D341Med (cell line): ENCODE measurements at regions not wholly inside any gene's neighbourhood (a gene's known extent, or its start where the extent isn't known, plus 50 kb on each side); places are given as distances from the start of the nearest gene placed in this dataset.
A peak's percentile ranks its signal among the peaks of the same experiment; 100 is the strongest.

ENCODE experiments used
- DNase-seq: peaks from one replicate; pipeline ENCODE4 v3.0.0; 2012; ENCODE audit warnings: low spot score

GRCh38 chr1:201688514-201688913 is 140.4 kb upstream of the IPO9 start:
- no peak for DNase-seq

- no peak for DNase-seq
These were observed 139.3 kb upstream of the IPO9 start for GRCh38 chr1:201689647-201690046.

- no peak for DNase-seq
These were observed 138.4 kb upstream of the IPO9 start for GRCh38 chr1:201690528-201690927.

GRCh38 chr1:201691716-201692554 is 137.0 kb upstream of the IPO9 start:
- DNase-seq = no peak

- no peak for DNase-seq
These were observed 136.2 kb upstream of the IPO9 start for GRCh38 chr1:201692555-201693394.

DNA sequence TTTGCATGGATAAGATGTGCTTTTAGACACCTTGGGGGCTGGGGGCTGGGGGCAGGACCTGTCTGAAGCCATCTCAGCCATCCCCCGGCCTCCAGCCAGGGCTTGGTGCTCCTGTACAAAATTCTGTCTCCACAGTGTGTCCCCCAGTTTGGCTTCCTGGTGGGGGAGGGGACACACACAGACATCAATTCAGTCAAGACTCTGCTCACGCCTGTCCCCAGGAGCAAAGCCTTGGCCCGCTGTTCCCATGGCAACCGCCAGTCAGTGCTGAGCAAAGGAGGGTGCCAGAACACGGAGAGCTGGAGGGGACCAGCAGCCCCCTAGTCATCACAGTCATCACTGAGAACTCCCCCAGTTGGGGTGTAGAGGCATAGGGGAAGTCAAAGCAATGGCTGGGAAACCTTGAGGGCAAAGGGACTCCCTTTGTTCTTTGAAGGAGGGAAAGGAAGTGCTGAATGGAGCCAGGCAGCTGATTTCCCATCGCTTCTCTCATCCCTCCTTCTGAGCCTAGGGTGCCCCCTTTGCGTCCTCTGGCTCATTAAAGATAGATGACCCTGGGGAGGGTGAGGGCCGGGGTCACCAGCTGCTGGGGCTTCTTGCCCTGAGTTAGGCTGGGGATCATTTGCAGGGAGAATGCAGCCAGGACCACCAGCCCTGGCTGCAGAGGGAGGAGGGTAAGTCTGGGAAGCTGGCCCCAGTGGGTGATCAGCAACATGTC is 134.9 kb upstream of the IPO9 start:
- DNase-seq = no peak

DNA sequence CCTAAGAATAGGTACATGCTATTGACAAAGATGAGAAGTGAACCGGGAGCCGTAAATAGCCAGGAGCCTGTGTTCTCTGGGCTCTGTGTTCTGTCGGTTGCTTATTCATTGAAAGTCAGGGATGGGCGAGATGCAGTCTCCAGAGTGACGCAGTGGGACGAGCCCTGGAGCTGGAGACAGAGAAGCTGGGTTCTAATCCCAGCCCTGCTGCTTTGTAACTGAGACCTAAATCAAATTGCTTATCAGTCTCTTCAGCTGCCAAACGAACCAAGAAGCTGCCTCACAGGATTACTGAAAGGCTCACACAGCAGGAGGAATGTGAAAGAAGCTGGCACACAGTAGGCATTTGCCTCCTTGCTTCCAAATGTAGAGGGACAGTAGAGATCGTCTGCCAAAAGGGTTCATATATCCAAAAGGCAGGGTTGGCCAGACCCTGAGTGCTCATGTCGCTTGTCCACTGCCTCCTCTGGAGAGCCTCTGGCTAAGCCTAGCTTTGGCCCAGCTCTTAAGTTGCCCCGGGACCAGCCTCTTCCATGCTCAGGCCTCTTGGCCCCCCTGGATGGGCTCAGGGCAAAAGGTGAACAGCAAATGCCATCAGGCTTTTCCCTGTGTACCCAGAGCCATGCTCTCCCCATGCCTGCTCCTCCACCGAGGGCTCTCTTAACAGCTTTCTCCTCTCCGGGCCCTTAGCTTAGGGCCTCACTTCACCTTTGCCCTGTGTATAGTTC is 134.2 kb upstream of the IPO9 start:
- no peak for DNase-seq

- DNase-seq = no peak
These were observed 133.3 kb upstream of the IPO9 start for GRCh38 chr1:201695607-201696006.

DNA sequence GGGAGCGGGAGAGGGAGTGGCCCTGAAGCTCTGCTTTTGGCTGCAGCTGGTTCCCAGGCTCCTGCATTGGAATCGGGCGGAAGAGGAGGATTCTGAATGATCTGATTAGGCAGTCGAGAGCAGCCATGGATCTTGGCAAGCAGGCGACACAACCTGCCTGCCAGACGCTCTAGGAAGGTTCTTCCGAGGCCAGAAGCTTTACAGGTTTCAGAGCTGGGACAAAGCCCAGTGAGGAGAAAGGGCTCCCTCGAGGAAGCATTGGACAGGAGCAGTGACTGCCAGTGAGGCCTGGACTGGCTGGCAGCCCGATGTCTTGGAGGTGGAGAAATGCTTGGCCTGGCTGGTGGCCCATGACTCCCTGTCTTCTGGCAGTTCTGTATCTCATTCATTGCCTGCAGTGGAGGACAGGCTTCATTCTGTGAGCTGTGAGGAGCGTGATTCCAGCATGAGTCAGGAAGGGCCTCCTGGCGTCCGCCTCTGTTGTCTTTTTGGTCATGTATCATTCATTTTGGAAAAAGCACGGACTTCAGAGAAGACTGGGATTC is 132.7 kb upstream of the IPO9 start:
- no peak for DNase-seq

DNA sequence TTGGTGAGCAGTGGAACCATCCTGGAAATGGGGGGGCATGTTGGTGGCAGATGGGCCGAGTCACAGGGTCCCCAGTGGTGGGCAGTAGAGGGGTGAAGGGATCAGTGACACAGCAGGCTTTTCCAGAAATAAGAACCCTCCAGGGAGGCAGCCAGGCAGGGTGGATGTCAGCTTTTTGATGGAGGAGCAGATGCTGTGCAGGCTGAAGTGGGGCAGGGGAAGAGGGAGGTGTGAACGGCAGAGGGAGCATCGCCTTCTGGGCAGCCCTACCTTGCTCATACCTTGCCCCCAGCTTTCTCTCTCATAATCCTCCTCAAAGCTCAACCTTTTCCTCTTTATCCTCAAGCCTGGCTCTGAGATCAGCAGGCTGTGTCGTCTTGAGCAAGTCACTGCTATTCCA is 131.8 kb upstream of the IPO9 start:
- no peak for DNase-seq

GRCh38 chr1:201701831-201702230 is 127.1 kb upstream of the IPO9 start:
- DNase-seq = no peak

GRCh38 chr1:201702936-201703335 is 126.0 kb upstream of the IPO9 start:
- DNase-seq = peak; percentile 77

DNA sequence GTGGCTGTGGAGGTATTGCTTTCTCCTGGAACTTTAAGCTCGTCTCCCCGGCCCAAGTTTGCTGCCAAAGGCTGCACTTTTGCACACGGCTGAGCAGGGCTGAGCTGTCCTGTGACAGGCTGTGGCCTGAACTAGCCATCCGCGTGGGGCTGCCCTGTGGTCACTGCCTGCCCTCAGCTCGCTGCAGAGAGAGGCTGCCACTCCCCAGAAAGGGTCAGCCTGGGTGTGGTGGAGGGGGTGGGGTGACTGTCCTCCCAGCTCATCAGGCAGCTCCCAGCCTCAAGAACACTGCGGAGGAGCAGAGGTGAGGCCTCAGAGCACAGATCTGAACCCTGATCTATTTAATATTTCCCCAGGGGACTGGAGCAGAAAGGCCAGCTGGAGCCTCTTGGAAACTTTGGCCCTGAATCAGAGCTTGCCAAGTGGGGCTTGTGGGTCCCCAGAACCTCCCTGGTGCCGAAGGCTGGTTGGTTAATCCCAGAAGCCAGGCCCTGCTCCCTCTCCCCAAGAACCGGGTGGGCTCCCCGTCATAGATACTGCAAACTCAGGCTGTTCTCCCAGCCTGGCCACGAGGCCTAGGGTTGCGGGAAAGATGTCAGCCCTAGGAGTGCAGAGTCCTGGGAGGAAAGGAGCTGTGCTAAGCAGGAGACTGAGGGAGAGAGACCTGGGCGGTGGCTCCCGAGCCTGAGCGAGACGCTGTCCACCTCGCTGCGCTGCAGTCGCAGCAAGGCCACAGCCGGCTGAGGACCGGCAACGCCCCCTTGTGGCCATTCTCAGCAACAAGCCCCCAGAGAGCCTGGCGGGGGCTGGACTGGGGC is 125.1 kb upstream of the IPO9 start:
- DNase-seq = peak; percentile 96

DNA sequence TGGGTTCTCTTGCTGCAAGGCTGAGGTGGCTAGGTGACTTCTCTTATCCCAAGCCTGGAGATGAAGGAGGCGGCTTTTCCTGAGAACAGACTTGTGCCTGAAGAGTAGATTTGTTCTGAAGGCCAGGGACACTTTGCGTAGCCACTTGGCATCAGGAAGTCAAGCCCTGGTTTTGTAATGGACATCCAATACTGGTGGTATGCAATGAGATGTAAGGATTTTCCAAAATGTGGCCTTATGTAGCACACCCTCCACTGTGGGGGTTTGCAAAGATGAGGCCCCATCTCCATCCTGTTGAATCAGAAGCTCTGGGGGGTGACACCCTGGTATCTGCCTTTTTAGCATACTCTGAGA is 124.5 kb upstream of the IPO9 start:
- DNase-seq = no peak

- DNase-seq = no peak
These were observed 123.6 kb upstream of the IPO9 start for GRCh38 chr1:201705389-201705788.

DNA sequence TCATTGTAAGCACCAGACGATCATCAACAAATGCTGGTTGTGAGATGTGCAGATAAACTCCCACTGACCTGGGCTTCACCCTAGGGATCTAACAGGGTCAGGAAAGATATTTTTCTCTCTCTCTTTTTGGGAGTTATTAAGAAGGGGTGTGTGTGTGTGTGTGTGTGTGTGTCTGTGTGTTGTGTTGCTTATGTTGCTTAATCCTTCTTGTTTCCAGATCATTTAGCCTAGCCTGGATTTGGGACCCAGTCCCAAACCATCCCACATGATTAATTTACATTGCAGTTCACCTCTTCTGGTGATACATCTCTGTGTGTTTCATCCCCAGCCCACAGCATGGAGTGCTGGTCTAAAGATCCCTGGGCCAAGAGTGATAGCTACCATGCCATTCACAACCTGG is 122.8 kb upstream of the IPO9 start:
- DNase-seq = no peak

- no peak for DNase-seq
These were observed 121.9 kb upstream of the IPO9 start for GRCh38 chr1:201707027-201707426.

- DNase-seq = no peak
These were observed 121.3 kb upstream of the IPO9 start for GRCh38 chr1:201707656-201708055.

DNA sequence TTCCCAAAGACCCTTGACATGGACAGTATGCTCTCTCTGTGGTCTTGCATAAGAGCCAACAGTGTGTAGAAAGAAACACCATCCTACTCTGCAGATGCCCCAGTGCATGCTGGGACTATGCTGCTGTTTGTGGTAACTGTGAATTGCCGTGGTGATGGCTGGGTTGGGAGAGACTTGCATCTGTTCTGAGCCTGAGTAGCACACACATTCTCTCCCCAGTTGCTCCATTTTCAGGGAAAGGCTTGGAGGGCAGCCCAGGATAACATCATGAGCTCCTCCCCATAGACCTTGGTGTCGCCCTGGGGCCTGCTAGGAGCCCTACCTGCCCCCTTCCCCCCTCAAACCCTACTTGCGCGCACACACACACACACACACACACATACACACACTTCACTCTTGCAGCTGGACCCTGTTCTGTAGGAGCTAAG is 120.9 kb upstream of the IPO9 start:
- DNase-seq = no peak

GRCh38 chr1:201708691-201709090 is 120.3 kb upstream of the IPO9 start:
- DNase-seq = no peak
